DMS79 treated with DMSO at 0.1 percent for 48 hours (cell line): ENCODE measurements at regions not wholly inside any gene's neighbourhood (a gene's known extent, or its start where the extent isn't known, plus 50 kb on each side); places are given as distances from the start of the nearest gene placed in this dataset.

Source experiments
- DNase-seq: peaks from one replicate; lab custom pipeline; 2025; lab: John Stamatoyannopoulos, UW

DNA sequence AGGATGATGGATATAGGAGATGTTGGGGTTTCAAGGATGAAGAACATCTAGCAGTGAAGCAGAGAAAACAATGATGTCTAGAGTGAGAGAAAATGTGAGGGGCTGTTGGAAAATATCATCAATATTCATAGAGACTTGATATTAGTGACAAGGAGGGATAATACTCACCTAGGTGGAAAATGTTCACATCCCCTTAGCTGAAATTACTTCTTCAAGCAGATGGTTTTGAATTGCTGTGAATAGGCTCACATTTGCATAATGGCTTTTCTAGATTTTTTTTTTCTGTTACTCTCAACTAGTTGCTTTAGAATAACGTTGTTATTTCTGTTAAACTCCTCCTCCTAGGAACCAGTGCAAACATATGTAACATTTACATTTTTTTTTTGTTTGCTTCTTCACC lies 61.6 kb upstream of the MAP1B start:
- DNase-seq = no peak

DNA sequence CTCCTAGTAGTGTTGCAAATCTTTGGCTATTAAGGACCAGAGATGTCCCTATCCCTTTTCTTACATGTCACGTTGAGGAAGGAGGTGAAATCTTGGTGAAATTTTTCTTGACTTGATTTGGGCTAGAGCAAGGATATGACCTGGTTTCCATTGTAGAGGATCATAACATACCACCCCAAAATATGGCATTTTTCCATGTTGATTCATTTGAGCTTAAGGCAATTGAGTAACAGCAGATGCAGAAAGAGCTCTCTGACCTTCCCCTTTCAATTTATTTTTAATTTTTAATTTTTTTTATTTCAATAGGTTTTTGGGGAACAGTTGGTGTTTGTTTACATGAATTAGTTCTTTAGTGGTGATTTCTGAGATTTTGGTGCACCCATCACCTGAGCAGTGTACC lies 61.2 kb upstream of the MAP1B start:
- no peak for DNase-seq

DNA sequence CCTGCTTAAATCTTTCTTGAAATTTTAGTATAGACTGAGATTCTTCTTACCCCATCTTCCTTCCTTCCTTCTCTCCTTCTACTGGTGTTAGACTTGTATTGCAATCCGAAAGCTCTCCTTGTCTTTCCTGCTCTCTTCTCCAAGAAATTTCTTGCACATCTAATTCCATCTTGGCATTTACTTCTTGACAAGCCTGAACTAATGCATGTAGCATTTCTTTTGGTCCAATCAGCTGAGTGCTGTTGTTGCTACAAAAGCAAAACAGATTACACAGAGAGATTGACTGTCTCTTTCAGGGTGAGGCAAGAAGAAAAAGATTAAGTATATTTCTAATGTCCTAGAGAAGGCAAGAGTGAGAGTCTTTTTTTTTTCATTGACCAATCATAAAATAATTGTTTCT lies 51.6 kb upstream of the MAP1B start:
- no peak for DNase-seq
